HCT116 (cell line): ENCODE measurements at regions not wholly inside any gene's neighbourhood (a gene's known extent, or its start where the extent isn't known, plus 50 kb on each side); places are given as distances from the start of the nearest gene placed in this dataset.

Source experiments
- ATAC-seq: fragments of 200-7000 bp; cut with Tn5 transposase; 2 replicates; pipeline ENCODE4 v1.9.1; 2020; ENCODE audit warnings: mild to moderate bottlenecking, moderate library complexity
- BruUV-seq: library from RNA; stranded (reverse); fragments of 400-500 nt; replicated peaks from 2 replicates; lab custom pipeline; 2021; lab: Mats Ljungman, UMichigan
- CTCF ChIA-PET: fragments of 300-600 bp; sonication (Branson Sonifier 250); formaldehyde crosslinking; loops from one replicate; lab custom pipeline; 2021; ENCODE audit warnings: antibody characterized with exemption; lab: Charles Lee
- POLR2A ChIA-PET: fragments of 300-600, 350-600 bp; sonication (Branson Sonifier 250); formaldehyde crosslinking; loops from one replicate; lab custom pipeline; 2021; ENCODE audit warnings: antibody characterized with exemption; lab: Charles Lee
- RAD21 ChIA-PET, 2 experiments: fragments of 300-600 bp; sonication (Branson Sonifier 250); formaldehyde crosslinking; loops; one replicate each; lab custom pipeline; 2023; ENCODE audit warnings: low total read pairs in 2 of 2; ENCODE audit not compliant: uncharacterized antibody in 2 of 2, unreplicated experiment in 2 of 2, low non-redundant PET in 1 of 2; lab: Charles Lee
- DNase-seq: peaks from one replicate; pipeline ENCODE4 v3.0.0-alpha.2; 2010; ENCODE audit warnings: low read depth, low spot score
- H2AFZ ChIP-seq: fragments of 200-600 bp; shearing (Covaris generic), sonication (generic); 2 replicates; pipeline ENCODE4 v1.6.1; 2017; ENCODE audit warnings: low read depth, mixed run types, mixed read lengths, antibody characterized with exemption, low read length; ENCODE audit not compliant: poor library complexity, severe bottlenecking
- H3K27ac ChIP-seq: 2 replicates; pipeline ENCODE4 v1.5.1; 2012; ENCODE audit warnings: low read depth, low read length
- H3K27me3 ChIP-seq: fragments of 200-600 bp; sonication (generic); 2 replicates; pipeline ENCODE4 v1.6.1; 2016; ENCODE audit warnings: mixed run types, low read length, mixed read lengths; ENCODE audit not compliant: insufficient read depth
- H3K36me3 ChIP-seq, 2 experiments: fragments of 200-500 bp in 1 of 2; fragments of 200-600 bp in 1 of 2; sonication (Bioruptor generic) in 1 of 2; sonication (generic) in 1 of 2; 2 replicates each; pipeline versions ENCODE4 v1.5.1 to v1.6.1; 2014 to 2016; ENCODE audit warnings: low read length in 2 of 2, inconsistent platforms in 1 of 2, mixed read lengths in 1 of 2, mixed run types in 1 of 2; ENCODE audit not compliant: insufficient read depth in 2 of 2, control insufficient read depth in 1 of 2
- H3K4me1 ChIP-seq, 2 experiments: fragments of 200-600 bp in 1 of 2; sonication (generic) in 1 of 2; 2 replicates each; pipeline versions ENCODE4 v1.5.1 to v1.6.1; 2012 to 2017; ENCODE audit warnings: low read length in 2 of 2, inconsistent platforms in 1 of 2, mild to moderate bottlenecking in 1 of 2, mixed read lengths in 1 of 2, mixed run types in 1 of 2, moderate library complexity in 1 of 2; ENCODE audit not compliant: insufficient read depth in 2 of 2, control insufficient read depth in 1 of 2
- H3K4me2 ChIP-seq: fragments of 200-600 bp; sonication (generic); 2 replicates; pipeline ENCODE4 v1.6.1; 2017; ENCODE audit warnings: mixed run types, low read length, mixed read lengths
- H3K4me3 ChIP-seq, 2 experiments: fragments of 200-600 bp in 1 of 2; sonication (generic) in 1 of 2; replicated peaks in 1 of 2; 2 replicates each; pipeline ENCODE4 v1.5.1; 2011 to 2016; ENCODE audit warnings: low read length in 2 of 2, control low read depth in 1 of 2, low read depth in 1 of 2, mild to moderate bottlenecking in 1 of 2, mixed read lengths in 1 of 2, mixed run types in 1 of 2
- H3K79me2 ChIP-seq: fragments of 200-600 bp; sonication (generic); 2 replicates; pipeline ENCODE4 v1.6.1; 2017; ENCODE audit warnings: mild to moderate bottlenecking, mixed run types, low read length, moderate library complexity, mixed read lengths; ENCODE audit not compliant: insufficient read depth
- H3K9ac ChIP-seq: fragments of 200-600 bp; sonication (generic); 2 replicates; pipeline ENCODE4 v1.6.1; 2016; ENCODE audit warnings: low read length, mixed read lengths
- H3K9me2 ChIP-seq: fragments of 200-600 bp; sonication (generic), shearing (Covaris generic); 2 replicates; pipeline ENCODE4 v1.6.1; 2017; ENCODE audit warnings: mixed run types, mild to moderate bottlenecking, moderate library complexity; ENCODE audit not compliant: insufficient read depth
- H3K9me3 ChIP-seq, 2 experiments: fragments of 200-500 bp in 1 of 2; fragments of 200-600 bp in 1 of 2; sonication (Bioruptor generic) in 1 of 2; sonication (generic) in 1 of 2; 2 replicates each; pipeline ENCODE4 v1.6.1; 2014 to 2017; ENCODE audit warnings: low read length in 2 of 2, mixed read lengths in 2 of 2, inconsistent platforms in 1 of 2, low read depth in 1 of 2, mild to moderate bottlenecking in 1 of 2, mixed run types in 1 of 2, moderate library complexity in 1 of 2; ENCODE audit not compliant: control insufficient read depth in 1 of 2, insufficient read depth in 1 of 2
- H4K20me1 ChIP-seq: fragments of 200-600 bp; sonication (generic), shearing (Covaris generic); 2 replicates; pipeline ENCODE4 v1.6.1; 2017; ENCODE audit warnings: mixed run types, mild to moderate bottlenecking, moderate library complexity; ENCODE audit not compliant: insufficient read depth
- CEBPB ChIP-seq: IDR thresholded peaks from 2 replicates; pipeline ENCODE4 v1.6.1; 2012; ENCODE audit warnings: low read depth
- EGR1 ChIP-seq: IDR thresholded peaks from 2 replicates; pipeline ENCODE4 v1.6.1; 2012; ENCODE audit warnings: low read depth
- EZH2phosphoT487 ChIP-seq: fragments of 200-600 bp; IDR thresholded peaks from 2 replicates; pipeline ENCODE4 v1.6.1; 2018; ENCODE audit warnings: antibody characterized with exemption, borderline replicate concordance
- JUND ChIP-seq: IDR thresholded peaks from 2 replicates; pipeline ENCODE4 v1.6.1; 2012
- MAX ChIP-seq: IDR thresholded peaks from 2 replicates; pipeline ENCODE4 v1.6.1; 2012
- POLR2AphosphoS5 ChIP-seq: IDR thresholded peaks from 2 replicates; pipeline ENCODE4 v1.6.1; 2011; ENCODE audit warnings: mild to moderate bottlenecking, low read depth, low read length, moderate library complexity
- RAD21 ChIP-seq: IDR thresholded peaks from 2 replicates; pipeline ENCODE4 v1.6.1; 2012; ENCODE audit warnings: low read depth, mild to moderate bottlenecking
- SRF ChIP-seq: IDR thresholded peaks from 2 replicates; pipeline ENCODE4 v1.6.1; 2012; ENCODE audit warnings: low read depth
- TCF7L2 ChIP-seq: IDR thresholded peaks from 2 replicates; pipeline ENCODE4 v1.7.0; 2011; ENCODE audit warnings: borderline replicate concordance, inconsistent platforms; ENCODE audit not compliant: insufficient read depth, insufficient read length; ENCODE audit errors: extremely low read depth
- YY1 ChIP-seq: IDR thresholded peaks from 2 replicates; pipeline ENCODE4 v1.6.1; 2011; ENCODE audit warnings: low read length, low read depth, moderate library complexity, mild to moderate bottlenecking; ENCODE audit not compliant: insufficient replicate concordance; ENCODE audit errors: extremely low read depth
- ZNF274 ChIP-seq: fragments of 200-500 bp; sonication (Bioruptor generic); IDR thresholded peaks from 2 replicates; pipeline ENCODE4 v1.6.1; 2014; ENCODE audit warnings: mild to moderate bottlenecking, low read depth, low read length, inconsistent platforms
- intact Hi-C: fragments of 100-400 bp; cut with micrococcal nuclease; formaldehyde crosslinking; loops from 2 replicates; pipeline ENCODE4 v1.10.0; 2022
- TF ChIP-seq, protein P1 (sequence below), 3 experiments: fragments of 200-600 bp in 1 of 3; sonication (generic) in 1 of 3; IDR thresholded peaks in 2 of 3; conservative IDR thresholded peaks in 1 of 3; 2 replicates each; pipeline ENCODE4 v1.5.1; 2012 to 2017; ENCODE audit warnings: low read depth in 2 of 3, low read length in 2 of 3, antibody characterized with exemption in 1 of 3, borderline replicate concordance in 1 of 3, control low read depth in 1 of 3, mild to moderate bottlenecking in 1 of 3, mixed read lengths in 1 of 3, mixed run types in 1 of 3, moderate library complexity in 1 of 3; ENCODE audit not compliant: insufficient read depth in 1 of 3

GRCh38 chr6:134585517-134585873 is 267.6 kb upstream of the SGK1 start:
- Histone ChIP-seq H3K9me3 (no peaks in the 10 kb centered on the region), H3K79me2 (no peaks in the 10 kb centered on the region), H3K36me3 (no peaks in the 10 kb centered on the region), H3K4me1 (no peaks in the 10 kb centered on the region), H3K27me3 (no peaks in the 10 kb centered on the region), H2AFZ (no peak overlapping the region), H3K27ac (no peak overlapping the region), H4K20me1 (no peaks in the 10 kb centered on the region), H3K9ac (no peak overlapping the region), H3K9me2 (no peaks in the 10 kb centered on the region), H3K4me2 (no peak overlapping the region), H3K4me3 (no peak overlapping the region)
- intact Hi-C loops = no loop called here
- ATAC-seq (no peak), DNase-seq (no peak)
- BruUV-seq = no TSS peak
- CTCF ChIA-PET = no interaction called here
- RAD21 ChIA-PET = no interaction called here
- TF ChIP-seq POLR2AphosphoS5 = no peak
- TF ChIP-seq ZNF274 = no peak
- TF ChIP-seq RAD21 = no peak
- TF ChIP-seq TCF7L2 = no peak
- TF ChIP-seq, protein P1, sequence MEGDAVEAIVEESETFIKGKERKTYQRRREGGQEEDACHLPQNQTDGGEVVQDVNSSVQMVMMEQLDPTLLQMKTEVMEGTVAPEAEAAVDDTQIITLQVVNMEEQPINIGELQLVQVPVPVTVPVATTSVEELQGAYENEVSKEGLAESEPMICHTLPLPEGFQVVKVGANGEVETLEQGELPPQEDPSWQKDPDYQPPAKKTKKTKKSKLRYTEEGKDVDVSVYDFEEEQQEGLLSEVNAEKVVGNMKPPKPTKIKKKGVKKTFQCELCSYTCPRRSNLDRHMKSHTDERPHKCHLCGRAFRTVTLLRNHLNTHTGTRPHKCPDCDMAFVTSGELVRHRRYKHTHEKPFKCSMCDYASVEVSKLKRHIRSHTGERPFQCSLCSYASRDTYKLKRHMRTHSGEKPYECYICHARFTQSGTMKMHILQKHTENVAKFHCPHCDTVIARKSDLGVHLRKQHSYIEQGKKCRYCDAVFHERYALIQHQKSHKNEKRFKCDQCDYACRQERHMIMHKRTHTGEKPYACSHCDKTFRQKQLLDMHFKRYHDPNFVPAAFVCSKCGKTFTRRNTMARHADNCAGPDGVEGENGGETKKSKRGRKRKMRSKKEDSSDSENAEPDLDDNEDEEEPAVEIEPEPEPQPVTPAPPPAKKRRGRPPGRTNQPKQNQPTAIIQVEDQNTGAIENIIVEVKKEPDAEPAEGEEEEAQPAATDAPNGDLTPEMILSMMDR (IDR thresholded peaks at IDR 0.05 in 2 of 3, conservative IDR thresholded peaks at IDR 0.05 in 1 of 3; ENCODE audit: borderline replicate concordance in 1 of 3, insufficient read depth in 1 of 3, low read depth in 2 of 3, low read length in 2 of 3) = no peak
- TF ChIP-seq CEBPB = no peak
- TF ChIP-seq YY1 = no peak
- TF ChIP-seq SRF = no peak
- TF ChIP-seq EZH2phosphoT487 = no peak
- TF ChIP-seq JUND = no peak
- no peak for TF ChIP-seq EGR1
- TF ChIP-seq MAX = no peak
- POLR2A ChIA-PET = no interaction called here
